AG04450 (cell line): ENCODE measurements at regions not wholly inside any gene's neighbourhood (a gene's known extent, or its start where the extent isn't known, plus 50 kb on each side); places are given as distances from the start of the nearest gene placed in this dataset.

Experiments used
- CTCF ChIA-PET: fragments of 300-600, 350-600 bp; formaldehyde crosslinking; extraction: SDS; loops from one replicate; lab custom pipeline; 2022; ENCODE audit warnings: antibody characterized with exemption, inconsistent platforms; lab: Charles Lee
- POLR2A ChIA-PET: fragments of 350-600 bp; formaldehyde crosslinking; extraction: SDS; loops from one replicate; lab custom pipeline; 2021; ENCODE audit warnings: antibody characterized with exemption, inconsistent platforms; lab: Yijun Ruan, JAX
- DNase-seq: peaks from one replicate; pipeline ENCODE4 v3.0.0-alpha.2; 2011; ENCODE audit warnings: low read depth, low spot score
- H3K27ac ChIP-seq: one replicate; pipeline ENCODE4 v1.5.1; 2012; ENCODE audit warnings: low read depth, low read length, control low read depth
- H3K27me3 ChIP-seq: one replicate; pipeline ENCODE4 v1.6.0; 2012; ENCODE audit warnings: low read length; ENCODE audit not compliant: control insufficient read depth, insufficient read depth
- H3K4me3 ChIP-seq: 2 replicates; pipeline ENCODE4 v1.5.1; 2011; ENCODE audit warnings: mild to moderate bottlenecking, low read depth, low read length, control low read depth
- H3K9me3 ChIP-seq: 2 replicates; pipeline ENCODE4 v1.5.1; 2012; ENCODE audit warnings: low read length; ENCODE audit not compliant: control insufficient read depth, insufficient read depth
- CTCF ChIP-seq: IDR thresholded peaks from 2 replicates; pipeline ENCODE4 v1.5.1; 2011; ENCODE audit warnings: low read depth, low read length, control low read depth, inconsistent platforms

- no peak for TF ChIP-seq CTCF
Observed at GRCh38 chr1:57594002-57594401, 170.1 kb upstream of the DAB1 start.

GRCh38 chr1:57591842-57592241 lies 168.0 kb upstream of the DAB1 start:
- CTCF ChIA-PET: no interaction called here

More at GRCh38 chr1:57594002-57594401, 170.1 kb upstream of the DAB1 start:
- ChIA-PET POLR2A (no interaction called here), CTCF (no interaction called here)
- DNase-seq: no peak
- no peaks in the 10 kb centered on the region for H3K27me3 ChIP-seq
- no peaks in the 10 kb centered on the region for H3K9me3 ChIP-seq
- H3K27ac ChIP-seq: no peak overlapping the region
- no peak overlapping the region for H3K4me3 ChIP-seq

GRCh38 chr1:57590978-57591377 lies 167.1 kb upstream of the DAB1 start:
- ChIA-PET CTCF (no interaction called here), POLR2A (no interaction called here)
- Histone ChIP-seq H3K27ac (no peak overlapping the region), H3K9me3 (no peaks in the 10 kb centered on the region), H3K27me3 (no peaks in the 10 kb centered on the region), H3K4me3 (no peak overlapping the region)
- DNase-seq: no peak
- TF ChIP-seq CTCF: no peak

More at GRCh38 chr1:57591842-57592241, 168.0 kb upstream of the DAB1 start:
- H3K4me3 ChIP-seq: no peak overlapping the region
- no peaks in the 10 kb centered on the region for H3K27me3 ChIP-seq
- no peaks in the 10 kb centered on the region for H3K9me3 ChIP-seq
- POLR2A ChIA-PET: no interaction called here
- no peak overlapping the region for H3K27ac ChIP-seq
- DNase-seq: no peak
- TF ChIP-seq CTCF: no peak

GRCh38 chr1:57586842-57587241 lies 163.0 kb upstream of the DAB1 start:
- no peak overlapping the region for H3K27ac ChIP-seq

GRCh38 chr1:57578680-57579079 lies 154.8 kb upstream of the DAB1 start:
- DNase-seq: no peak
- CTCF ChIA-PET: no interaction called here
- no peak overlapping the region for H3K4me3 ChIP-seq
- no peak for TF ChIP-seq CTCF
- no peaks in the 10 kb centered on the region for H3K27me3 ChIP-seq
- no peaks in the 10 kb centered on the region for H3K9me3 ChIP-seq
- POLR2A ChIA-PET: no interaction called here
- no peak overlapping the region for H3K27ac ChIP-seq

More at GRCh38 chr1:57586842-57587241, 163.0 kb upstream of the DAB1 start:
- DNase-seq: no peak
- no peaks in the 10 kb centered on the region for H3K27me3 ChIP-seq
- POLR2A ChIA-PET: no interaction called here
- no peak for TF ChIP-seq CTCF
- H3K9me3 ChIP-seq: no peaks in the 10 kb centered on the region
- CTCF ChIA-PET: no interaction called here
- H3K4me3 ChIP-seq: no peak overlapping the region
